ENCODE measurements at regions not wholly inside any gene's neighbourhood (a gene's known extent, or its start where the extent isn't known, plus 50 kb on each side); places are given as distances from the start of the nearest gene placed in this dataset.

GRCh38 chr9:134515026-134515821, 126.4 kb upstream of the COL5A1 start:
- TF ChIP-seq CTCF (IDR thresholded peaks at IDR 0.05; ENCODE audit: poor library complexity, severe bottlenecking) = no peak
- Histone ChIP-seq H3K27ac (ENCODE audit: poor library complexity, severe bottlenecking) (no peak overlapping the region), H3K4me3 (ENCODE audit: severe bottlenecking) (no peak overlapping the region), H3K27me3 (ENCODE audit: insufficient read depth, poor library complexity, severe bottlenecking) (no peaks in the 10 kb centered on the region), H3K36me3 (ENCODE audit: low read depth) (no peaks in the 10 kb centered on the region), H3K4me1 (ENCODE audit: insufficient read depth, poor library complexity, severe bottlenecking) (no peaks in the 10 kb centered on the region), H3K9me3 (ENCODE audit: severe bottlenecking) (no peaks in the 10 kb centered on the region)
- DNase-seq (ENCODE audit: low spot score) = no peak
- no peak for ATAC-seq (ENCODE audit: low read depth)

- DNase-seq (ENCODE audit: low spot score) = no peak
- no peak for TF ChIP-seq CTCF (IDR thresholded peaks at IDR 0.05; ENCODE audit: poor library complexity, severe bottlenecking)
- no peaks in the 10 kb centered on the region for H3K9me3 ChIP-seq (ENCODE audit: severe bottlenecking)
- H3K27ac ChIP-seq (ENCODE audit: poor library complexity, severe bottlenecking) = no peak overlapping the region
- no peaks in the 10 kb centered on the region for H3K4me1 ChIP-seq (ENCODE audit: insufficient read depth, poor library complexity, severe bottlenecking)
- no peaks in the 10 kb centered on the region for H3K27me3 ChIP-seq (ENCODE audit: insufficient read depth, poor library complexity, severe bottlenecking)
- ATAC-seq (ENCODE audit: low read depth) = no peak
- no peaks in the 10 kb centered on the region for H3K36me3 ChIP-seq (ENCODE audit: low read depth)
- no peak overlapping the region for H3K4me3 ChIP-seq (ENCODE audit: severe bottlenecking)
Observed at GRCh38 chr9:134516464-134516863, 125.1 kb upstream of the COL5A1 start.

GRCh38 chr9:134517069-134517680, 124.4 kb upstream of the COL5A1 start:
- Histone ChIP-seq H3K27ac (ENCODE audit: poor library complexity, severe bottlenecking) (no peak overlapping the region), H3K4me1 (ENCODE audit: insufficient read depth, poor library complexity, severe bottlenecking) (no peaks in the 10 kb centered on the region), H3K4me3 (ENCODE audit: severe bottlenecking) (no peak overlapping the region), H3K27me3 (ENCODE audit: insufficient read depth, poor library complexity, severe bottlenecking) (no peaks in the 10 kb centered on the region), H3K36me3 (ENCODE audit: low read depth) (no peaks in the 10 kb centered on the region), H3K9me3 (ENCODE audit: severe bottlenecking) (no peaks in the 10 kb centered on the region)
- DNase-seq (ENCODE audit: low spot score) (no peak), ATAC-seq (ENCODE audit: low read depth) (no peak)
- TF ChIP-seq CTCF (IDR thresholded peaks at IDR 0.05; ENCODE audit: poor library complexity, severe bottlenecking) = no peak

GRCh38 chr9:134518004-134518606, 123.5 kb upstream of the COL5A1 start:
- no peak for TF ChIP-seq CTCF (IDR thresholded peaks at IDR 0.05; ENCODE audit: poor library complexity, severe bottlenecking)
- H3K9me3 ChIP-seq (ENCODE audit: severe bottlenecking) = no peaks in the 10 kb centered on the region
- no peak overlapping the region for H3K4me3 ChIP-seq (ENCODE audit: severe bottlenecking)
- H3K36me3 ChIP-seq (ENCODE audit: low read depth) = no peaks in the 10 kb centered on the region
- no peak for ATAC-seq (ENCODE audit: low read depth)
- DNase-seq (ENCODE audit: low spot score) = no peak
- H3K27me3 ChIP-seq (ENCODE audit: insufficient read depth, poor library complexity, severe bottlenecking) = no peaks in the 10 kb centered on the region
- no peak overlapping the region for H3K27ac ChIP-seq (ENCODE audit: poor library complexity, severe bottlenecking)
- H3K4me1 ChIP-seq (ENCODE audit: insufficient read depth, poor library complexity, severe bottlenecking) = no peaks in the 10 kb centered on the region
